C4-2B (cell line): ENCODE measurements at regions not wholly inside any gene's neighbourhood (a gene's known extent, or its start where the extent isn't known, plus 50 kb on each side); places are given as distances from the start of the nearest gene placed in this dataset.

Experiments used
- H3K27ac ChIP-seq: fragments of 450-650 bp; 2 replicates; pipeline ENCODE4 v1.5.1; 2017
- ZFX ChIP-seq: fragments of 450-650 bp; IDR thresholded peaks from 2 replicates; pipeline ENCODE4 v1.6.1; 2017
- TF ChIP-seq, protein P1 (sequence below): fragments of 450-650 bp; conservative IDR thresholded peaks from 2 replicates; pipeline ENCODE4 v1.5.1; 2017; ENCODE audit warnings: mild to moderate bottlenecking

DNA sequence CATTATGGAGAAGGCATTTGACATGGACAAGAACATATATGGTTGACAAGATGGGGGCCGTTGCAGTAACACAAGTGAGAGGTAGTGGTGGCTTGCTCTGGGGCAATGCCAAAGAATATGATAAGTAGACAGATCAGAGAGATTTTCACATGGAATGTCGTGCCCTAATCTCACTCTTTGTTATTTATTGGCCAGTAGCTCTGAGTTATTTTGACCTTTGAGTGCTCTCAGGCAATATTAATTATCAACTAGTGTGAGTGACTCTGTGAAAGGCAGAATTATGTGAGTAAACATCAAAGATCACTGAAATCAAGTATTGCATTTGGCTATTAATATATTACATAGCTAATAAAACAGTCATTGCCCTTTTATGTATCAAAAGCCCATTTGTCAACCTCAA lies 164.9 kb upstream of the ADAMTS9 start:
- TF ChIP-seq ZFX = no peak
- TF ChIP-seq, protein P1, sequence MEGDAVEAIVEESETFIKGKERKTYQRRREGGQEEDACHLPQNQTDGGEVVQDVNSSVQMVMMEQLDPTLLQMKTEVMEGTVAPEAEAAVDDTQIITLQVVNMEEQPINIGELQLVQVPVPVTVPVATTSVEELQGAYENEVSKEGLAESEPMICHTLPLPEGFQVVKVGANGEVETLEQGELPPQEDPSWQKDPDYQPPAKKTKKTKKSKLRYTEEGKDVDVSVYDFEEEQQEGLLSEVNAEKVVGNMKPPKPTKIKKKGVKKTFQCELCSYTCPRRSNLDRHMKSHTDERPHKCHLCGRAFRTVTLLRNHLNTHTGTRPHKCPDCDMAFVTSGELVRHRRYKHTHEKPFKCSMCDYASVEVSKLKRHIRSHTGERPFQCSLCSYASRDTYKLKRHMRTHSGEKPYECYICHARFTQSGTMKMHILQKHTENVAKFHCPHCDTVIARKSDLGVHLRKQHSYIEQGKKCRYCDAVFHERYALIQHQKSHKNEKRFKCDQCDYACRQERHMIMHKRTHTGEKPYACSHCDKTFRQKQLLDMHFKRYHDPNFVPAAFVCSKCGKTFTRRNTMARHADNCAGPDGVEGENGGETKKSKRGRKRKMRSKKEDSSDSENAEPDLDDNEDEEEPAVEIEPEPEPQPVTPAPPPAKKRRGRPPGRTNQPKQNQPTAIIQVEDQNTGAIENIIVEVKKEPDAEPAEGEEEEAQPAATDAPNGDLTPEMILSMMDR = no peak
- H3K27ac ChIP-seq = no peak overlapping the region

DNA sequence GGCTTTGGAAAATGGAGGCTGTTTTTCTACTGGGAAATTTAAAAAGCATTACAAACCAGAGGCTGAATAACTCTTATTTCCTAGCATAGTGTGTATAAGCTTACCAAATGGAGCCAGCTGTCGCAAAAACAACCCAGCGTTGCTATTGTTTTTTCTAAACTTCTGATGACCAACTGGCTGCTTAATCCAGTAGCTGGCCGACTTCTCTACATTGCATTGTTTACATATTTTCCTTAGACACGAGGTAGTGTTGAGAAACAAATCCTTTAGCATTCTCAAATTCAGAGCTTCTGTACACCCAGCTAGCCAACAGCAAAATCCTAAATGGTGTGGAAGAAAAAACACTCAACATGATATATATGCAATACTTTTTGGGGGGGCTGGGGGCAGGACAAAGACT lies 161.0 kb upstream of the ADAMTS9 start:
- no peak overlapping the region for H3K27ac ChIP-seq

DNA sequence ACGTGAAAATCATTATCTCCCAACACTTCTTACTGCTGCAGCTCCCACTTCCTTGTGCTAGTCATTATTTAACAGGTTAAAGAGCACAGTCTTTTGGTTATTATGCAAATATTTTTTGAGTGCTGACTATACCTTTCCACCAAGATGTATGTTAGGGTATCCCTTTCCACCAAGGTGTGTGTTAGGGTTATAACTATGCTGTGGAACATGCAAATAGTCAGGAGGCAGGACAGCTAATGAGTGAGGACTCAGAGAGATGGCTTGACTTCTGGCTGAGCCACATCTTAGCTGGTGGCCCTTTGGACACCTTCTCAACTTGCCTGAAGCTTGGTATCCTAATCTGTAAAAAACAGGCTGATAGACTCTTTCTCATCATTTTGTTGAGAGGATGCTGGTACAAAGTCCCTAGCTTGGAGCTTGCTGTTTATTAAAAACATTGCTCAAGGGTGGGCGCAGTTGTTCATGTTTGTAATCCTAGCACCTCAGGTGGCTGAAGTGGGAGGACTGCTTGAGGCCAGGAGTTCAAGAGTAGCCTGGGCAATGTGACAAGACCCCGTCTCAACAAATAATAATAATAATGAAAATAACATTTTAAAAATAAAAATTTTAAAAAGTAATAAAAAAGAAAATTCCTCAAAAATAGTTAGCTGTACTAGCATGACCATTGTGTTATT lies 160.5 kb upstream of the ADAMTS9 start:
- no peak overlapping the region for H3K27ac ChIP-seq
- no peak for TF ChIP-seq ZFX
- TF ChIP-seq, protein P1 = no peak

More for the DNA sequence above, 161.0 kb upstream of the ADAMTS9 start:
- no peak for TF ChIP-seq ZFX
- TF ChIP-seq, protein P1 = no peak

DNA sequence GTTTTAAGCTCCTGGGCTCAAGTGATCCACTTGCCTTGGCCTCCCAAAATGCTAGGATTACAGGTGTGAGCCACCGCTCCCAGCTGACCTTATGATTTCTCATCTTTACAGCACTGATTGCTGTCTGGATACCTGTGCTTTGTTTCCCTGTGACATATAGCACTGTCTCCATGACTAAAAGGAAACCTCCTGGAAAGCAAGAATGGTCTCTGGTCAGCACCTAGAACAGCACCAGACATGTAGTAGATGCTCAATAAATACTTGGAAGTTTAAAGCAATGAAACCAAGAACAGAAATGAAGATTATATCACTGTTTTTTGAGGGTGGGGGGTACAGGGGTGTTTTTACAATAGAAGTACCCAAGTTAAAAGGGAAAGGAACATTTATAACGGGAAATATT lies 156.8 kb upstream of the ADAMTS9 start:
- H3K27ac ChIP-seq = no peak overlapping the region
- no peak for TF ChIP-seq ZFX
- TF ChIP-seq, protein P1 = no peak

DNA sequence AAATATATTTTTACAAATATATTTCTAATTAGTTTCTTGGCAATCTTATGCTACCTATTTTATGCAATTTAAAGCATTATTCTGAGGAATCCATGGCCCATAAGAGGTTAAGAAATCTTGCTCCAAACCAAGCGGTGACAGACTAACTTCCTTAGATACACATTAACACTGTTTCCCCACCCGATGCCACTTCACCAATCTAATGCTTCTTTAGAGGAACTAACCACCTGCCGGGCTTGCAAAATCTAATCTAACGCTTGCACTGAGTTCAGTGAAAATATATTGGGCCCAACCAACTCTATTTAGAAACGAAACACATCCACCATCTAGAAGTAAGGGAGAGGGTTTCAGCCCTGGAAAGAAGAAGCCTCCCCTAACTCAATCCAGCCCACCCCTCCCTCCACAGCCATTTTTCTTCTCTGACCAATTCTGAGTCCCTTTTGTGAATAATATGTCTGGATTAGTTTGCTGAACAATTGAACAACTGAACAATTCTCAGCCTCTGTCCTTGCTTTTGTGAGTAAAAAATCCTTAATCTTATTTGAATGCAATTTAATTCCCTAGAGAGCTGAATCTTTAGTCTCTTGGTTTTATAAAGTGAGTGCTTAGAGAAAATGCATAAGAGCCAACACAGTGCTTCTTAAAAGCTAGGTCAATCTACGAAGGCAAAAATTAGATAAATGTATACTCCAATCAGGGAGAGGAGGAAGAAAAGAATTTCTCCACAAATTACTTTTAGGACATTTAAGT lies 150.4 kb upstream of the ADAMTS9 start:
- TF ChIP-seq, protein P1 = no peak
- no peak for TF ChIP-seq ZFX
- no peak overlapping the region for H3K27ac ChIP-seq

DNA sequence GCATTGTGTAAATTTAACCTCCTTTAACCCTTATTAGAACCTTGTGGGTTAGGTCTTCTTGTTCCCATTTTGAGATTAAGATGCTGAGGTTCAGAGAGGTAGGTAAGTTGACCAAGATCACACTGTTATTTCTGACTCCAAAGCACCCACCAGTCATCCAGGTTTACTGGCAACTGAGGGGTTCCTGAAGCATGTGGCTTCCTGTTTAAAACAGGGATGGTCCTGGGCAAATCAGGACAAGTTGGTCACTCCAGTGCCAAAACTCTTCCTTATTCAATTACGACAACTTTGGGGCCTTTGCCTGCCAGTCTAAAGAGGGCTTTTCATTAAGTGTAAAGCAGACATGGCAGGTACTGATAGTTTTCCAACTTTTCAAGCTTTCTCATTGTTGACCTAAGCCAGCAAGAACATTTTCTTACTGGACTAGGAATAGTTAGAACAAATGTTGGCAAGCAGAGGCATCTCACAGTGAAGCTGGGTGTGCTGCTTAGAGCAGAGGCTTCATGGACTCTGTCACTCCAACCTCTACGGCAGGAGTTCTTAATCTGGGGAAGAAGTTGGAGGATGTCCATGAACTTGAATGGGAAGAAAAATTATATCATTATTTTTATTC lies 149.4 kb upstream of the ADAMTS9 start:
- TF ChIP-seq, protein P1 = no peak
- no peak for TF ChIP-seq ZFX
- H3K27ac ChIP-seq = no peak overlapping the region

DNA sequence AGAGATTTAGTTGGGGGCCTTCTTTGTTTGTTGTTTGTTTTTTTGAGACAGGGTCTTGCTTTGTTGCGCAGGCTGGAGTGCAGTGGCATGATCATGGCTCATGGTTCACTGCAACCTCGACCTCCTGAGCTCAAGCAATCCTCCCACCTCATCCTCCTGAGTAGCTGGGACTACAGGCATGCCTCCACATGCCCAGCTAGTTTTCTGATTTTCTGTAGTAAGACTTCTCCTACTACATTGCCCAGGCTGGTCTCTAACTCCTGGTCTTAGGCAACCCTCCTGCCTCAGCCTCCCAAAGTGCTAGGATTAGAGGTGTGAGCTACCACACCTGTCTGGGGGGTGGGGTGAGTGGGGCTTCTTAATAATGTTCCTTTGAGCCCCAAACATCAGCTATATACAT lies 148.3 kb upstream of the ADAMTS9 start:
- no peak overlapping the region for H3K27ac ChIP-seq
- TF ChIP-seq, protein P1 = no peak
- TF ChIP-seq ZFX = no peak
